GM19397 (cell line): ENCODE measurements at regions not wholly inside any gene's neighbourhood (a gene's known extent, or its start where the extent isn't known, plus 50 kb on each side); places are given as distances from the start of the nearest gene placed in this dataset.
"Not testable (repeated sequence)": the region's sequence is repeated elsewhere in the genome, so short reads cannot be mapped to it uniquely, and the experiment has no call there.

ENCODE experiments used
- ATAC-seq: cut with Tn5 transposase; IDR thresholded peaks from one replicate; pipeline ENCODE4 v1.9.1; 2021; ENCODE audit warnings: mild to moderate bottlenecking, moderate library complexity; ENCODE audit not compliant: unreplicated experiment

DNA sequence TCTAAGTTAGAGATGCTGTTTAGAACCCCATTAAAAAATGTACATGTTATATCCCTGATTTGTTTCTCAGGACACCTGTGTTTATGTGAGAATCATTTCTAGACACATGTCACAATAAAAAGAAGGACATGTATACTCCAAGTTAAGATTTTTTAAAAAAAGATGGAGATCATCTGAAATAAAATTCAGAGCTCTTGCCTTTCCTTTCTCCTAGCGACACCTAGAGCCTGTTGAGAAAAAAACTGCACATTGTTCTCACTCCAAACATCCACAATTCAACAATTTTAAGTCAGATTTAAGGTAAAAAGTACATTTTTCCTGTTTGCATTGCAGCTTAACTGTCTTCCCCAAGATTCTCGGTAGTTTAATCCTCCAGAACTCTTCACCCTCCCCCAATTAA, 171.8 kb downstream of the ATP6V0E2 start:
- ATAC-seq = not testable (repeated sequence)

DNA sequence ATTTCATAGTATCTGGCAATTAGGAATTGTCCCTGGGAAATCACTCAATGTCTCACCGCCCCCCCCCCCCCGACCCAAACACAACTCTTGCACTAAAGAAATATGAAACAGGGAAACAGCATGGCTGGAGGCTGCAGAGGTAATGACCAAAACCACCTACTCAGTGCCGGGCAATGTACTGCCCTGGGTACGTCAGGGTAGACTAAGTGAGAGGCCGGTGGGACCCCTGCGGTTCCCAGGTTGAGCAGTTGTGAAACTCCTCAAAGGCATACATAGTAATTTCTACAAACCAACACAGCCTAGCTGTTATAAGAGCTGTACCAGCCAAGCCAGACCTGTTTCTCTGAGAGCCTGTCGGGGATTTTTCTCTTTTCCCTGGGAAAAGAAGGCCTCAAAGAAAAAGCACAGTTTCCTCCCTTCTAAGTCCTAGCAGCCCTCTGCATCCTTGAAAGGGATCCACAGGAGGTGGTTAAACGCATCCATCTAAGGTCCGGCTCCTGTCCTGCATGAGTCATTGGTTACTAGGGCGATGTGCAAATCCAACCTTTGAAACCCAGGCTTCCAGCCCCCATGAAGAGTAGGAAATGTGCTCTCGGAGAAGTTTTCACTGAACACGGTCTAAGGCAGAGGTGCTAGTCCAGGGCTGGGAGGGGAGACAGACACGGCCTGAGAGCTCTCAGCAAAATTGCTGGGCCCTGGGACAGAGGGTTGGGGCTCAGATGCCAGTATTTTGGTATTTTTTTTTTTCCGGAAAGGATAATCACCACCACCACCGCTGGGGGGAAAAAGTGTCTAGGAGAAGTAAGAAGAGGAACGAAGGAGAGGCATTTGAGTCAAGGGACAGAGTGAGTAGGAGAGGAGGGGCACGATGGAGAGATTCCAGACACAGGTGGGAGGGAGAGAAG, 172.8 kb downstream of the ATP6V0E2 start:
- not testable (repeated sequence) for ATAC-seq

DNA sequence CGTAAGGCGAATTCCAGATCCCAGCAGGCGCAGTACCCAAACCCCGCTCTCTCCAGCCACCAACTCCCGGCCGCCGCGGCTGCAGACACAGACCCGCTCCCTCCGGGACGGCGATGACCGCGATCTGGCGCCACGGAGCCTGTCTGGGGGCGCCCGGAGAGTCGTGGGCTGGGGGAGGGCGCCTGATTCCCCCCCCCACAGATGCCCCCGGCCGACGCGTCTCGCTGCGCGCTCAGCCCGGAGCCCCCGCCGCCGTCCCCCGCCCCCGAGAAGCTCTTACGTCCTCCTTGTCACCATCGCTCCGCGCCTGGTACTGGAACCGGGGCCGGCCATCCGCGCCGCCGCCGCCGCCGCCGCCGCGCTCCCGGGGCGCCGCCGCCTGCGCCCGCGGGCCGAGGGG, 173.6 kb downstream of the ATP6V0E2 start:
- ATAC-seq = not testable (repeated sequence)

DNA sequence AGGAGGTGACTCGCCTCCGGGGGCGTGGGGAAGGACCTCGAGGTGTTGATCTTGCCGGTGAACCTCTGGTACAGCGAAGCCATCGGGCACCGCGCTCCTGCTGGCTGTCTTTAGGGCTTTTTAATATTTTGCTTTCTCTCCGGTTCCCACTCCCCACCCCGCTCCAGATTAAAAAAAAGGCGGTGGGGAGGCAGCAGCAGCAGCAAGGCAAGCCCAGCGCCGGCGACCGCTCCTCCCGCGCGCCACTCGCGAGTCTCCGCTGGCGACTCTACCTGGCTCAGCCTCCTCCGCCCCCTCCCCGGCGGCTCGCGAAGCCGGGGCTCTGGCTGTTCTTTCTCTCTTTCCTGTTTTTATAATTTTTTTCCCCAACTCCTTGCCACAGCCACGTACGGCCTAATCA, 174.0 kb downstream of the ATP6V0E2 start:
- ATAC-seq = not testable (repeated sequence)

DNA sequence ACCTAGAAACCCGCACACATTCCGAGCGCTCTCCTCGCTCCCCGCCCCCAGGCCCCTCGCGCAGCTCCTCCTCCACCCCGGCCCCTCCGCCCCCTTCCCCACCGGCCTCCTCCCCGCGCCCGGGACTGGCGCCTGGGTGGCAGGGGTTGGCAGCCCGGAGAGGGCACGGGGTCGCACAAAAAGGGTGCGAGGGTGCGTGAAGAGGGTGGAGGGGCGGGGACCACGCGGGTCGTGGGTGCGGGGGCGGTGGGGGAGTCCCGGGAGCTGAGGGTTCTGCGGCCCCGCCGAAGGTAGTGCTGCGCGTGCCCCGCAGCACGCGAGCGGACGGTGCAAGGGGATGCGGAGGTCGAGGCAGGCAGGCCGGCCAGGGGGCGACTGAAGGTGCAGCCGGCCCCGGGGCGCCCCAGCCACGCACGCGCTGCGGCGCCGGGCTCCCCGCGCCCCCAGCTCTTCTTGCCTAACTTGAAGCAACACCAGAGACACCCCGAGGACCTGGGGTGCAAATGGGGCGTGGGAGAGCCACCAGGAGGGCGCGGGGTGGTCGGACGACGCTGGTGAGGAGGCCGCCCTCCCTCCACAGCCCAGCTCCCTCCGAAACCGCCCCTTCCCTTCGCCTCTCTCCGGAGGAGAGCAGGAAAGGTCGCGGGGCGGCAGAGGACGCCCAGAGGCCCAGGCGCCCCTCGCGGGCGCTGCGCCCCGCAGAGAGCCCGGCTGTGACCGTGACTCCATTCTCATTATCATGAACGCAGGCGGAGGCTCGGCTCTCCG, 174.7 kb downstream of the ATP6V0E2 start:
- ATAC-seq = not testable (repeated sequence)

DNA sequence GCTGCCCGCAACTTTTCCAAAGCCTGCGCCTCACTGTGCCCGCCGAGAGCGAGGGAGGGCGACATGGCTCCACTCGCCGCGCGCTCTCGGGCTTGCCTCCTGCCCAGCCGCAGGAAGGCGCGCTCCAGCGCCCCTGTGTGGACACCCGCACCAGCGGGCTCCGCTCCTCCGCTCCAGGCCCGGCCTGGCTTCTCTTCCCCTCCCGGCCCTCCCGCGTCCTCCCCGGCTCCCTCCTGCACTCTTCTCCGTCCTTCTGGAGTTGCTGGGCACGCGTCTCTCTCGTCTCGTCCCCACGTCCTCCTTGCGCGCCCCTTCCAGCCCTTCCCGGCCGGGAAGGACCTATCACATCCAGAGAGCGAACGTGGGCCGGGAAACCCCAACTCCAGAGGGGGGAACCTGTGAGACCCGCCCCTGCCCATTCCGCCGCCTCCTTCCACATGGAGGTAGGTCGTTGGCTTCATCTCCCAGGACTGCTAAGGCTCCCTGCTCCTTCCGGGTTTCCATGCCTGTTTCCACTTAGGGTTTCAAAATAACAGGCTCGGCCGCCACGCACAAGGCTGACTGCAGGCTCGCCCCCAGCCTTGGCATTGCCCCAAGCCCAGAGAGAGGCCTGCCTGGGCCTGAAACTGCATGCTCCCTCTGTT, 175.4 kb downstream of the ATP6V0E2 start:
- ATAC-seq = not testable (repeated sequence)

DNA sequence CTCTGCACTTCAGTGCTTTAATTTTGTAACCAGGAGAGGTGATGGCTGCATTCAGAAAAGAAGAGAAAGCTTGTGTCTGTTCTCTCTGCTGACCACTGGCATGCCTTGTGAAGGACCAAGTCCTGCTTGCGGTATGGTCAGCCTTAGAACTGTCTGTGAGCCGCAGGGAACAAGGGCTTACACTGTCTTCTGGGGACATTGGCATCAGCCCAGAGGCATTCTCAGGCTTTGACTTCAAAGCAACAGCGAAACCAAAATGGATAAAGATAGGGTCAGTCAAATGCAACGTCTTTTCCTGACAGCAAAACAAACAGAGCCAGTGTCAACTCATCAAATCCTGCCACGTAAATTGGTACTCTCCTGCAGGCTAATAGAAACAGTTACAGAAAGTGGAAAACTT, 179.6 kb downstream of the ATP6V0E2 start:
- not testable (repeated sequence) for ATAC-seq

DNA sequence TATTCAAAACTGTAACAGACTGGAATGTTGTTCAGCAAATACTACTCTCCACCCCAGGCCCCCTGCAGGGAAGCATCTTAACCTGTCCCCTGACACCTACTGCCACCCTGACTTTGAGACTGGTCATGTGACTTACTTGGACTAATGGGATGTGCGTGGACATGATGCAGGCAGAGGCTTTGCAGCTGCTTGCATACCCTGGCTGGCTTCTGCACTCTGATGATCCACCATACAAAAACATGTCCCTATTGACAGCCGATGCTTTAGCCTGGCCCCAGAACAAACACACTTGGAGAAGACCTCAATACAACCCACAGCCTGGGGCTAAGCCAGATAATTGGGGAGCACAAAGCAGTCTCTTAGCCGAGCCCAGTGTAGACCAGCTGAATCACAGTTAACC, 180.5 kb downstream of the ATP6V0E2 start:
- not testable (repeated sequence) for ATAC-seq

DNA sequence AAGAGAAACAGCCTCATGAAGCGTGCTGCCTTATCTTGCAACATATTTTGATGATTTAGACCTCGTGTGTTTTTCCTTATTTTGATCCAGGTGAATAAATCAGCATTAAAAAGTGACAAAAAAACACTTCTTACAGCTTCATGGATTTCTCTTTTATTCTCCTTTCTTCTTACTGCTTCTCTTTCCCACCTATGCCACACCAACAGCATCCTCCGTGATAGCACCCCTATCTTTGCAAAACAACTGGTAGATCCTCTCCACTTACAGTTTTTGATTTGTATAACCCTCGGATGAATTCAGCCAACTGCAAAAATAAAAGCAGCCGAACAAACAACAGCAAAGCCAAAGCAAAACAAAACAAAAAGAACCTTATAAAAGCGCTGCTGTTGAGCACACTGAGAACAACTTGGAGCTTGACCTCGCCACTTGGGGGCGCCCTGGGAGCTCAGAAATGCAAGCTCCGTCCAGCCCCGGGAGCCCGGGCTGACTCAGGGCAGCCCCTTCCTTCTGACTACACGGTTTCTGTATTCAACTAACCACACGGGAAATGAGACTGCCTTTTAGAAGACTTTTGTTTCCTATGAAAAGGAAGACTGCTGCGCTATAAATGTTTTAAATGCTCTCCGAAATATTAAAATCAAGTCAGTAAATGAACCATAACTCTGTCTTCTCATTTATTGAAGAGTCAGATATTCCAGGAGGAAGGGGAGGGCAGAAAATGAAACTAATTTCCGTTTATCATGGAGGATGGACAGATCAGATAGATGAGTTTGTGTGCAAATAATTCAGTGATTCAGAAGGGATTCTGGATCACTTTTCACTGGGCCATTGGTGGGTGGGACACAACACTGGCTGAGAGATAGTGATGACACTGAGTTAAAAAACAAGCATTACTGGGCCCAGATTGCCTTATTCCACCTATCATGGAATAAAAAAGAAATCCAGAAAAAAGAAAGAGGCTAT, 186.8 kb downstream of the ATP6V0E2 start:
- ATAC-seq = peak; percentile 96

DNA sequence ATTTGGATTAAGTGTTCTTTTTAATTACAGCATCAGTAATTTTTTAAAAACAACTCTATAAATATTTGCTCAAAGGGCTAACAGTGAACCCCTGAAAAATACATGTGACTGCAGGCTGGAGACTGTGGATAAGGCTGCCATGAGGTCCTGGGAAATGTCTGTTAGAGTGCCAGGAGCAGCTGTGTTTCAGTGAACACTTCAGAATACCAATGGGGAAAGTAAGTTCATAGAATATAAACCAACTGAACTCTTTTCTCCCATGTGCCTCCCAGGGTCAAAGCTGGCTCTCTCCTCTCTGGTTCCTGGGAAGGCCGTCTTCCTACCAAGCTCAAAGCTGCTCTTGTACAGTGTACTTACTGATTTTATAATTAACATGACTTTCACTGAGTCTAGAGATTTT, 189.4 kb downstream of the ATP6V0E2 start:
- ATAC-seq = not testable (repeated sequence)

DNA sequence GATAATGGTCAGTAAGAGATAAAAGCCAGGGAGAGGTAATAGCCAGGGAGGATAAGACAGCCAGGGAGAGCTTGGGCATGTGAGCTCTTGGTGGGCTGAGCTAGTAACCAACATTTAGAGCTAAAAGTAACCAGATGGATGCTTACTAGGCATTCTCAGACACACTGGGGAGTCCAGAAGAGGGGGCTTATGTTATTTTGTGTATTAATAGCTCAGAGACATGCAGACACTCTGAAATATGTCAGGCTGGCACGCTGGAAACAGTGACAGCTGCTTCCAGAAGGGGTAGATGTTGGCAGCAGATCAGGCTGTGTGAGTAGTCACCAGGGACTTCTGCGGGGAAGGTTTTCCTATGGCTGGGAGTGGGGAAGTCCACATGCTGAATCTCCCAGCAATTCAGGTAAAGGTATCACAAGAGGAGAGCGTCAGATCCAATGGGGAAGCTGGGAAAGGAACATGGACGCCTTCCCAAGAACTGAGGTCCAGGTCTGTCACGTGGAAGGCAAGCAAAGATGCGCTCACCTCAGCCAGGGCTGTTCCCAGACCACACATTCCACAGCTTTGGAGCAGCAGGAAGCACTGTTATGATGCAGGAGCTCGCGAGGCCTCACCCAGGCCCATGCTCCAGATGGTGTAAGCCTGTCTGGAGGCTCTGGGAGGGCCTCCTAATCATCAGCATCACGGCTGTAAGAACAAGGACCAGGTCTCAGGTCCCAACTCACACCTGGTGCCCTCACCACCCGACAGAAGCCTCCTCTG, 196.0 kb downstream of the ATP6V0E2 start:
- ATAC-seq = not testable (repeated sequence)

DNA sequence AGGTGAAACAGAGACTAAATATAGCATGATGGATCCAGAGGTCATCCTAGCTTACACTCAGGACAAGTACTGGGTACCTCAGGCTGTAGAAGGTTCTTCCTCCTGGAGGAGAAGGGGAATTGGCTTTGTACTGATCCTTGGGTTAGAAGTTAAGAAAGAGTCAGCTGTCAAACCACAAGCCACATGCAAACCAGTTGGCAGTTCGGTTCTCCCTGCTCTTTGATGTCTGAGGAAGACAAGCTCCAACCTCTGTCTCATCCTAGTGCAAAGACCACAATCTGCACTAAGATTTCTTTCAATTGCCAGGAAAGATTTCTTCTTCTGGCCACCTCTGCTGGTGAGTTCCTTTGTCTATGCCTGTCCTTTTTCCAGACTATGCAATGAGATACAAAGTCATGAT, 203.8 kb downstream of the ATP6V0E2 start:
- not testable (repeated sequence) for ATAC-seq

DNA sequence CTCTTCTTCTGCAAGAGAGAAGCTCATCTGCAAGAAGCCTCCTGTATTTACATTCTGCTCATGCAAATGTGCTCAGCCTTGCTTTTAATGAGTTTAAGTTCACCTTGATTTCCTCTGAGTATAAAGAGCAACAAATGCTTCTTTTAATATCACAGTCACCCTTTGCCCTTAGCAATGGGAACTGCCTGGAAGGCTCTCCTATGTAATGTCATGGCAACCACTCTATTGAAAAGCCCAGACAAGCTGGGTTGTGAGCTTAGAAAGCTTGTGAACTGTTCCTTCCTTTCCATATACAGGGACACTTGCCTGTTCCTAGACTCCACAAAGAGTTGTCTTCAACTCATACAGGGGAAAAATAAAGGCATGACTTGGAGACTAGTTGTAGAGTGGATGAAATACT, 208.1 kb downstream of the ATP6V0E2 start:
- ATAC-seq = not testable (repeated sequence)

DNA sequence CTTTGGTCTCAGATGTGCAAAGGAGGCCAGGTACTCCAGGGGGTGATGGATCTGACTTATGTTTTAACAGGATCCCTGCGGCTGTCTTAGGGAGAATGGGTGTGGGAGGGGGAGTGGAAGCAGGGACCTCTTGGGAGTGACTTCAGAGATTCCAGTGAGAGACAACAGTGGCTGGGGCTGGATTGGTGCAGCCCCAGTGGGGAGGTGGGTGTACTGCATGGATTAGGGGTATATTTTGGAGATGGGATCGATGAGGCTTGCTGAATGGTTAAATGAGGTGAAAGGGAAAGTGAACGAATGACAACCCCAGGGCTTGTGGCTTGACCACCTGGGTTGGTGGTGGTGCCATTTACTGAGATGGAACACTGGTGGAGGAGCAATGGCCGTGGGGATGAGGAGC, 211.0 kb downstream of the ATP6V0E2 start:
- ATAC-seq = not testable (repeated sequence)

DNA sequence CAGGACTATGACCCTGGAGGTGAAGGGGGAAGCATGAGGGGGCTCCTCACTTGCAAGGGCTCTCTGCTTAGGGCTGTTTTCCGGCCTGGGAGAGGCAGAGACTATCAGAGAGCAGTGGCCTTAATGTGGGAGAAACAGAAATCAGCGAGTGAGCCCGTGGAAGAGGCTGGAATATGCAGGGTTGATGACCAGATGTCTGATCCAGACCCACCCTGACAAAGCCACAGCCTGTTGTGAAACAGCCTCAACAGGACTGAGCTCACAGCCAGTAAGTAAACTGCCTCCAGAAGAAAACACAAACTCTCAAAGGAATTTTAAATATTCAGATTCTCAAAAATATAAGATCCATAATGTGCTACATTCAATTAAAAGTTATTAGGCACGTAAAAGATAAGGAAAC, 213.7 kb downstream of the ATP6V0E2 start:
- not testable (repeated sequence) for ATAC-seq

DNA sequence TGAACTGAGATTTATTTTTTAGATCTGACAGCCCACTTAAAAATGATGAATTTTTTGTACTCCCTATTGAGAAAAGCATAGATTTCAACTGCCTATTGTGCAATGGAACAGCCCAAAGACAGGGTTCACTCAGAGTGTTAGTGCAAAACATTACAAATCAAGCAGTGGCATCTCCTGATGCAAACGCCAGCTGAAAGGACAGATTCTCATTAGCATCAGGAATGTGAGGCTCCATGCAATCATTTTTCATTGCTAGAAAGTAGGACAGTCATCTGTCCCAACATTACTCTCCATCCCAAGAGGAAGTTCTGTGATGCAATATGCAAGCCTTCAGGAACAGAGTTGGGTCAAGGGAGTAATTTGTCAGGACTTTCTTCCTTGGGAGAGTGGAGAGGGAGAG, 215.4 kb downstream of the ATP6V0E2 start:
- not testable (repeated sequence) for ATAC-seq

DNA sequence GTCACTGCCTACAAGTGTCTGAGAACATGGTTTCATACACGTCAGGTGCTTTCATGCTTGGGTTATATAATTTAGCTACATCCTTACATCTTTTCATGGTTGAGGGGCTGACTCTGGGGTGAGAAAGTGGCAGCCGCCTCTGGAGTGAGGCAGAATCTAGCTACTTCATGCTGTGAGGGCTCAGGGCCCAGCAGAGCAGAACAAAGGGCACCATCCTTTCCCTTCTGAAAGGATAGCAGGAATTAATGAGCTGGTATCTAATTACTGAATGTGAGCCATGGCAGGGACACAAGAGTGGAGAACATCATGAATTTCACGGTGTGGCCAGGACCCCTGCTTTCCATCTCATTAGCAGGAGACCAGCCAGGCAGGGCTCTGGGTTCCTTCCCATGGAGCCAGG, 217.0 kb downstream of the ATP6V0E2 start:
- ATAC-seq = not testable (repeated sequence)

DNA sequence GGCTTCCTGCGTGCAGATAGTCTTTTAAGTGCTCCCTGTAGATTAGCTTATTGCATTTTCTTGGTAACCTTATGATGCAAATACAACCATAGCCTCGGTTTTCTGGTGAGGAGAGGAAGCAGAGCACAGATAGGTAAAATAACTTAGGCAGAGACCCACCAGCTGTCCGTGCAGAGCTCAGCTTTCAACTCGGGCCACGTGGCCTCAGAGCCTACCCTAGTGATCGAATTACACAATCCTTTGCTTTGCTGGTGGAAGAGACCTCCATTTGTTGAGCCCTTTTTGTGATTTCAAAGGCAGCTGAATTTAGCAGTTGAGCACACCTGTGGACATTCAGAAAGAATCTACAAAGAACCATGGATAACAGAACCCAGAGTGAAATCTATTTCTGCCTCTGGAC, 220.1 kb downstream of the ATP6V0E2 start:
- ATAC-seq = not testable (repeated sequence)

DNA sequence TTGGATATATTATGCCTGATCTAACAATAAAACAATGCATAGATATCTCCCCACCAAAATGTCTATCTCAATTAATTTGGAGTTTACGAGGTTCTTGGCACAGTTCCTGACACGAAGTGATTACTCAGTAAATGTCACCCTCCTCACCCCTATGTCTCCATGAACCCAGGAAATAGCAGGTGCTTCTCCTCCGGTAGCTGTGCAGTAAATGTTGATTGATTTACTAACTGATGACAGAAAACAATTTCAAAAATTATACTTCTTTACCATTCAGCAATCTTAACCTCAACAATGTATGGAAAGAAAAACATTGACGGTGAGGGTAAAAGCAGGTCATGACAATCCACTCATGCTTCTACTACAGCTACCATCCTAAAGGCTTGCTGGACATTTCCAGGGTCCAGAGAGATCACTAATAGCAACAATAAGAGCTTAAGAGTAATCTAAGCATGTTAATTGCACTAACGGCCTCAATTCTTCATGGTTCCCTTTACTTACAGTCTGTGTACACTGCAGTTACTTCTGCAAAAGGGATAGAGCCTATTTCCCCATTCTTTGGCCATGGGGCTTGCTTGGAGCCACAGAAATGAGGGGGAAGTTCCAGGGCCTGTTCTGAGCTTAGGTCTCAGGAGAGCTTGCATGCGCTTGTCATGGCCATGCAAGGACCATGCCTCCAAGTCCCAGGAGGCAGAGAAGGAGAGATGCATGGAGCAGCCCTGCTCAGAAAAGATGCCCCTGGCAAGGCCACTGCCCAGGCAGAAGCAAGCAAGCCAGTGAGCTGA, 222.6 kb downstream of the ATP6V0E2 start:
- not testable (repeated sequence) for ATAC-seq
